Duodenal mucosa (tissue), 2 donors: ENCODE measurements at regions not wholly inside any gene's neighbourhood (a gene's known extent, or its start where the extent isn't known, plus 50 kb on each side); places are given as distances from the start of the nearest gene placed in this dataset.

Experiments
- H3K27ac ChIP-seq: one replicate; pipeline ENCODE4 v1.7.0; 2013; ENCODE audit warnings: low read depth, low read length
- H3K27me3 ChIP-seq, 2 donors: one replicate each; pipeline ENCODE4 v1.7.0; 2013; ENCODE audit warnings: low read length in 2 of 2, control low read depth in 1 of 2; ENCODE audit not compliant: insufficient read depth in 2 of 2, control insufficient read depth in 1 of 2
- H3K36me3 ChIP-seq, 2 donors: one replicate each; pipeline ENCODE4 v1.7.0; 2013; ENCODE audit warnings: low read length in 2 of 2, control low read depth in 1 of 2; ENCODE audit not compliant: insufficient read depth in 2 of 2, control insufficient read depth in 1 of 2
- H3K4me1 ChIP-seq, 2 donors: one replicate each; pipeline ENCODE4 v1.7.0; 2013; ENCODE audit warnings: low read length in 2 of 2, control low read depth in 1 of 2; ENCODE audit not compliant: insufficient read depth in 2 of 2, control insufficient read depth in 1 of 2
- H3K4me3 ChIP-seq, 2 donors: one replicate each; pipeline ENCODE4 v1.7.0; 2013; ENCODE audit warnings: low read length in 2 of 2, low read depth in 1 of 2
- H3K9ac ChIP-seq, 2 donors: one replicate each; pipeline ENCODE4 v1.7.0; 2013; ENCODE audit warnings: low read length in 2 of 2, low read depth in 1 of 2
- H3K9me3 ChIP-seq, 2 donors: one replicate each; pipeline ENCODE4 v1.7.0; 2013; ENCODE audit warnings: low read length in 2 of 2, control low read depth in 1 of 2; ENCODE audit not compliant: control insufficient read depth in 1 of 2

- H3K36me3 ChIP-seq, result no peaks in the 10 kb centered on the region
- no peak overlapping the region for H3K4me3 ChIP-seq
- H3K27ac ChIP-seq, result no peak overlapping the region
- no peak overlapping the region for H3K9ac ChIP-seq
- peaks cover 6 to 18% of the 10 kb centered on the region in 2 donors for H3K4me1 ChIP-seq
- H3K9me3 ChIP-seq, result no peaks in the 10 kb centered on the region
- no peaks in the 10 kb centered on the region for H3K27me3 ChIP-seq
Observed at GRCh38 chr12:65532162-65532561, 253.7 kb downstream of the MSRB3 start.

GRCh38 chr12:65532764-65533163 is 254.3 kb downstream of the MSRB3 start:
- Histone ChIP-seq H3K9me3 (no peaks in the 10 kb centered on the region), H3K36me3 (no peaks in the 10 kb centered on the region), H3K4me3 (no peak overlapping the region), H3K4me1 (peaks cover 6 to 18% of the 10 kb centered on the region in 2 donors), H3K27ac (no peak overlapping the region), H3K9ac (no peak overlapping the region), H3K27me3 (no peaks in the 10 kb centered on the region)

GRCh38 chr12:65533177-65533883 is 254.8 kb downstream of the MSRB3 start:
- H3K36me3 ChIP-seq, result no peaks in the 10 kb centered on the region
- peaks cover 6 to 18% of the 10 kb centered on the region in 2 donors for H3K4me1 ChIP-seq
- H3K9me3 ChIP-seq, result no peaks in the 10 kb centered on the region
- no peaks in the 10 kb centered on the region for H3K27me3 ChIP-seq
- H3K4me3 ChIP-seq, result peak overlapping the region in 1 of 2 donors; percentile 2
- H3K27ac ChIP-seq, result no peak overlapping the region
- H3K9ac ChIP-seq, result no peak overlapping the region

- Histone ChIP-seq H3K27me3 (no peaks in the 10 kb centered on the region), H3K36me3 (no peaks in the 10 kb centered on the region), H3K4me1 (peaks cover 6 to 18% of the 10 kb centered on the region in 2 donors), H3K4me3 (peak overlapping the region in 1 of 2 donors; percentile 2), H3K9ac (no peak overlapping the region), H3K9me3 (peaks cover 0 to 4% of the 10 kb centered on the region in 2 donors), H3K27ac (no peak overlapping the region)
Observed at GRCh38 chr12:65534238-65534841, 255.9 kb downstream of the MSRB3 start.

- Histone ChIP-seq H3K9me3 (peaks cover 4 to 12% of the 10 kb centered on the region in 2 donors), H3K36me3 (no peaks in the 10 kb centered on the region), H3K27ac (no peak overlapping the region), H3K4me3 (no peak overlapping the region), H3K4me1 (peaks cover 6 to 18% of the 10 kb centered on the region in 2 donors), H3K9ac (no peak overlapping the region), H3K27me3 (no peaks in the 10 kb centered on the region)
Observed at GRCh38 chr12:65535946-65536345, 257.5 kb downstream of the MSRB3 start.

- Histone ChIP-seq H3K4me3 (no peak overlapping the region), H3K36me3 (no peaks in the 10 kb centered on the region), H3K27ac (no peak overlapping the region), H3K9ac (no peak overlapping the region), H3K4me1 (peaks cover 6 to 18% of the 10 kb centered on the region in 2 donors), H3K27me3 (no peaks in the 10 kb centered on the region), H3K9me3 (peaks cover 6 to 17% of the 10 kb centered on the region in 2 donors)
Observed at GRCh38 chr12:65536351-65536750, 257.9 kb downstream of the MSRB3 start.

GRCh38 chr12:65536876-65537681 is 258.6 kb downstream of the MSRB3 start:
- Histone ChIP-seq H3K4me1 (peaks cover 6 to 18% of the 10 kb centered on the region in 2 donors), H3K36me3 (no peaks in the 10 kb centered on the region), H3K27me3 (no peaks in the 10 kb centered on the region), H3K9ac (no peak overlapping the region), H3K9me3 (peaks cover 6 to 17% of the 10 kb centered on the region in 2 donors), H3K4me3 (no peak overlapping the region), H3K27ac (no peak overlapping the region)

- Histone ChIP-seq H3K4me3 (no peak overlapping the region), H3K27me3 (no peaks in the 10 kb centered on the region), H3K36me3 (no peaks in the 10 kb centered on the region), H3K9me3 (peaks cover 6 to 17% of the 10 kb centered on the region in 2 donors), H3K9ac (no peak overlapping the region), H3K4me1 (peaks cover 2 to 12% of the 10 kb centered on the region in 2 donors), H3K27ac (no peak overlapping the region)
Observed at GRCh38 chr12:65537978-65538377, 259.5 kb downstream of the MSRB3 start.

- Histone ChIP-seq H3K36me3 (no peaks in the 10 kb centered on the region), H3K27me3 (no peaks in the 10 kb centered on the region), H3K9me3 (peaks cover 6 to 17% of the 10 kb centered on the region in 2 donors), H3K27ac (no peak overlapping the region), H3K4me3 (no peak overlapping the region), H3K9ac (no peak overlapping the region), H3K4me1 (peaks cover 0 to 2% of the 10 kb centered on the region in 2 donors)
Observed at GRCh38 chr12:65539023-65539422, 260.5 kb downstream of the MSRB3 start.

GRCh38 chr12:65540140-65540539 is 261.7 kb downstream of the MSRB3 start:
- no peaks in the 10 kb centered on the region for H3K27me3 ChIP-seq
- no peak overlapping the region for H3K27ac ChIP-seq
- peaks cover 6 to 17% of the 10 kb centered on the region in 2 donors for H3K9me3 ChIP-seq
- no peak overlapping the region for H3K4me3 ChIP-seq
- no peak overlapping the region for H3K9ac ChIP-seq
- no peaks in the 10 kb centered on the region for H3K36me3 ChIP-seq
- H3K4me1 ChIP-seq, result no peaks in the 10 kb centered on the region
